Amniotic epithelial cell (primary cell): ENCODE measurements at regions not wholly inside any gene's neighbourhood (a gene's known extent, or its start where the extent isn't known, plus 50 kb on each side); places are given as distances from the start of the nearest gene placed in this dataset.

ENCODE experiments used
- DNase-seq: peaks from one replicate; pipeline ENCODE4 v3.0.0-alpha.2; 2010; ENCODE audit warnings: low read depth

DNA sequence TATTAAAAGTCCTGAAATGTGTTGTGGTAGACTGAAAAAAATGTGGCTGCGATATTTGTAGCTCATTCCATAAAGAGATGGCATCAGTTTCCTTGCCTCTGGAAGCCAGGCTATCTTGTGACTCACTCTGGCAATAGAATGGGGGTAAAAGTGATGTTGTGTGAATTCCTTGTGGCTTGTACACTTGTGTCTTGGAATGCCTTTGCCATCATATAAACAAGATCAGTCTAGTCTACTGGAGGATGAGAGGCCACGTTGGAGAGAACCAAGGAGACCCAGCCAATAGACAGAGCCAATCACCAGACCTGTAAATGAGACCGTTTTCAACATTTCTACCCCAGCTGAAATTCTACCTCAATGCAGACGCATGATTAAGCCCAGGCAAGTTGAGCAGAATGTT, 254.1 kb downstream of the TRIB2 start:
- DNase-seq: peak; percentile 79

DNA sequence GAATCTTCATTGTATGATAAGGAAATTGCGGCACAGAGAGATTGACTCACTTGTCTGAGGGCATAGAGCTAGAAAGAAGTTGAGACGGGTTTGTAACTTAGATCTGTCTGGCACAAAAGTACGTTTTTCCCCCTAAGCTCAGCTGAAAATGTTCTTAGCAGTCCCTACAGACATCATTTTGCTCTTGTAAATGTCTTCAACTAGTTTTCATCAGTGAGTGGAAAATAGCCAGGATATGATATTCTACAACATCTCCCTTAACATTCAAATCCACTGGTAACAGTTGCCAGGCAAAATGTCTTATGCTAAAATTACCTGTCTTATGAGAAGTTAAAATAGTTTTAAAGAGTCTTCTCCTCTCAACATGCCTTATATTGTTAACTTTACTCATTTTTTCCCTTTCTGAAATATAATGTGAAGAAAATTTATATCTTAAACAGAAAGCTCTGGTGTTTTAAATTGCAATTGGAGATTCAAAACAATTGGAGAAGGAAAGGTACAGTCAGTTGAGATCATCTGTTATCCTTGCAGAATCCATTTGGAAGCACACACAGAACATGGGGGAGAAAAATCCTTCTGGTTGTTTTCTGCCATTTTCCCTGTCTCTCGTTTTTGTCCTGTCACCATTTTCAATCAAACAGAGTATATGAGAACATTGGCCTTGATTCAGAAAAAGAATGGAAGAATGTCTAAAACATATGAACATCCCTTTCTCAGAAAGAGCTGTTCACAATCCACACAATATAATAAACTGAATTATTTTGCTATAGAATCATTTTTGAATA, 255.0 kb downstream of the TRIB2 start:
- DNase-seq: no peak

DNA sequence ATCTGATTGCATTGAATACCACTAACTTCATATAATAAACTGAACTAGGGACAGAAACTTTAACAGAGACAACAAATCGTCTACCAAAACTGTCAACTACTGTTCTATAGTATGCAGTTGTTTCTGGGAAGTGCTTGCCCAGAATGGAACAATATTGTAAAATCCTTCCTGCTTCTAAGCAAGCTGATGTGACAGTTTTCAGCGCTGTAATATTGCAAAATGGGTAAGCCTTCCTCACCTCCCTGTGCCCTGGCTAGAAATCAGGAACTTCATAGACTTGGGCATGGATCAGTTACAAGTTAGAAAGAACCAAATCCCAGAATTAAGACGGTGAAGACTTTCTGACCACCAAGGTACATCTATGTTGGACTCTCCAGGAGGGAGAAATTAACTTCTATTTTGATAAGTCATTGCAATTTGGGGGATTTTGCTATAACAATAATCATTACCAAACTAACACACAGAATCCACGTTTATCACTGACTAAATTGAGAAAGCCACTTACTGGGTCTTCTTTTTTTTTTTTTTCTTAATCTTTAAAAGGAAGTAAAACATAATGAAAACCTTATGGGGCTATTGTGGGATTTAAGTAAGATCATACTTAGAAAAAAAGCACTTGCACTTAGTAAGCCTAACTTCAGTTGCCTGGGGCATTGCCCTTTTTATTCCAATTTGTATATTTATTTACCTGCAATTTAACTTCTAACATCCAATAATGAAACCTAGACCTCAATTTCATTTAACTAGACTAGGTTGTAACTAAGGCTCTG, 261.5 kb downstream of the TRIB2 start:
- DNase-seq: no peak

- DNase-seq: peak; percentile 8
These were observed 262.3 kb downstream of the TRIB2 start for GRCh38 chr2:12979066-12979465.

- DNase-seq: no peak
These were observed 264.1 kb downstream of the TRIB2 start for GRCh38 chr2:12980817-12981216.

DNA sequence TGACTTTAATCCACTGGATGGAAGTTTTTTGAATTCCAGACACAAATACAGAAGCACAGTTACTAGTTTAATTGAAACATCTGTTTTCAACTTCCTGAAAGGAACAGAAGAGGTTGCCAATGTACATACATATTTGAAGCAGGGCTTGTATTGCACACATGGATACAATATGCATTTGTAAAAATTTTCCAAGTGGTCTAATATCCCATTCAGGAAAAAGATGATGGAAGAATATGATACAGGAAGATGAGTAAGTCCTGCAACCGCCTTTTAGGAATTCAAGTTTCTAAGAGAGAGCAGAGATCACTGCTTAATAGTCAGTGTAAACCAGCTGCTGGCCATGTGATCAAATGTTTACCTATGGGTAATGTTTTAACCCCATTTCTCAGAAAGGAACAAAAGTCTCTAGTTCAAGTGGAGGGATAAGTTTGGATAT, 265.4 kb downstream of the TRIB2 start:
- DNase-seq: no peak

- DNase-seq: no peak
These were observed 270.5 kb downstream of the TRIB2 start for GRCh38 chr2:12987246-12987645.

GRCh38 chr2:12988279-12988678, 271.5 kb downstream of the TRIB2 start:
- DNase-seq: no peak

DNA sequence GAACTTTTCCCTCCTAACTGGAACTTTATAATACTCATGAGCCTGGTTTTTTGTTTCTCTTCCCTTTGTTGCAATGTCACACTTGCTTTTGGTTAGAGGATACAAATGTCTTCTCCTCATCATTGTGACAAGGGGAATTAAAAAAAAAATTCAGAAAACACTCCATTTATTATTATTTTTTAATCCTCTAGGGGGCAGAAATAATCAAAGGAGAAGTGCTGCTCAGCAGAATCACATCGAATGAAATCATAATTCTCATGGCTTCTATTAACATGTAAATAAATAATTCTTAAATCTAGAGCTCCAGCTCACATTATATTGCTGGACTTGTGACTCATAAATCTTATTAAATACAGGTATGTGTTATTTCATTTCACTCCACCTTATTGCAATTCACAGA, 273.8 kb downstream of the TRIB2 start:
- no peak for DNase-seq

DNA sequence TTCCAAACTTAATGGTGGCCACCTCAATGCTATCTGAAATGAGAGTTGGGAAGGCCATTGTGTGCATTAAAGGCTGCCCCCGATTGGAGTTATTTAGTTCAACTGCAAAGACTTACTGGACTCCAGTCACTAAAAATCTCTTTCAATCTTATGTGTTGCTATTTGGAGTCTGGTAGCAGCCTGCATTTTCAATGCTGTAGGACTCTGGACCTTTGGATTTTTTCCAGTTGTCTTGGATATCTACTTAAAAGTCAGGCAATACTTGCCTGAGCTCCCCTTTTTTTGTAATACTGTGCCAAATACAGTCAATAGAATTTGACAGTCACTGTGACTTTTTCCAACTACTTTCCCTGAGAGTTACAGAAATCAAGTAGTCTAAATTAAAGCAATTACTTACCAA, 281.9 kb downstream of the TRIB2 start:
- DNase-seq: no peak

- DNase-seq: peak; percentile 28
These were observed 284.1 kb downstream of the TRIB2 start for GRCh38 chr2:13000664-13001363.

- no peak for DNase-seq
These were observed 284.7 kb downstream of the TRIB2 start for GRCh38 chr2:13001408-13001807.

DNA sequence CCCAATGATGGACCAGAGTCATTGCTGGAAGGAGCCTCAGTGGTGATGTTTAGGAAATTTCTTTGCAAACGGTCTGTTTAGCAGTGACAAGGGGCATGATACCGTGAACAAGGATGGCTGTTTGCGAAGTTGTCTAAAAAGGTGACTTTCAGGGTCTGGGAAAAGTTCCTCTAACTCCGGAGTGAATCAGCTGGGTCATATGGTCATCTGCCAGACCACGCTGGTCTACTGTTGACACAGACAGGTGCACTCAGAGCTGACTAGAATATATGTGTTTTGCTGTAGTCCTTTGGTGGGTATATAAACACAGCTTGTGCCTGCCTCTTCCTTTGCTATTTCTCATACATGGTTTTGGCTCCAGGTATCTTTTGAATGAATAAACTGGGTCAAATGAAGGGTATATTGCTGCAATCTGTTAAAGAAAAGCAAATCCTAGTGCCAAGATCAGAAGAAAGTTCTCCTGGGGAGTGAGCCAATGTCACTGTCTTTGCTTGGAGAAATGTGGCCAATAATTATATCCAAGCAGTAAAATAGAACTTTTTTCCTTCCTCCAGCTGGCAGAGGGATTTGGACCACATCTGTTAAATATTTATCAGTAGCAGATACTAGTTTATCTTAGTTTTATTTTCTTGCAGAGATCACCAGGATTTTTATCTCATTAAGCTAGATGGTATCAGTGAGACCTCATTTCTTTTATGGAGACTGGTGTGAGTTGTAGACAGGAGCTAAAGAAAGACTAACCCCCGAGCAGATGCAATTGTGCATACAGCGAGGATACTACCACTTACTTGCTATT, 286.0 kb downstream of the TRIB2 start:
- DNase-seq: no peak

GRCh38 chr2:13003500-13003899, 286.8 kb downstream of the TRIB2 start:
- DNase-seq: no peak

GRCh38 chr2:13005048-13005447, 288.3 kb downstream of the TRIB2 start:
- no peak for DNase-seq

DNA sequence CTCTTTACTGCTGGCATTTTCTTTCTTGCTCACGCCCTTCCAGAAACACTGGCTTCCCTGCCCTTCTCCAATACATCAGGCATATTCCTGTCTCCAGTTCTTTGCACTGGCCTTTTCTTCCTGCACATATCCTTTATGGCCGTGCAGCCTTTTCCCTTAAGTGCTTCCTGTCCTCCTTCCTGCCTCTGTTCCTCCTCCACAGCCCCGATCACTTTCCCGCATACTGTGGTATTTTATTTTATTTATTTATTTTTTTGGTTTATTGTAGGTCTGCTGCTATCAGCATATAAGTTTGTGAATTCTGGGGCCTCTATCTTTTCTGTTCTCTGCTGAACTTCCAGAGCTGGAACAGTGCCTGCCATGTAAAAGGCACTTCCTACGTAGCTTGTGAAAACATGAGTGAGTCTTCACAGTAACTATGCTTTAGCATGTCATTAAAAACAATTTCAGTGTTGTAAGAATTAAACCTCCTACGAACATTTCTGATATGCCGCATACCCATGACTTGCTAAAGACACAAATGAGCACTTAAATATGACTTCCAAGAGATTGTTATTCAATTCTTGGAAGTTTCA, 289.1 kb downstream of the TRIB2 start:
- DNase-seq: peak; percentile 12

DNA sequence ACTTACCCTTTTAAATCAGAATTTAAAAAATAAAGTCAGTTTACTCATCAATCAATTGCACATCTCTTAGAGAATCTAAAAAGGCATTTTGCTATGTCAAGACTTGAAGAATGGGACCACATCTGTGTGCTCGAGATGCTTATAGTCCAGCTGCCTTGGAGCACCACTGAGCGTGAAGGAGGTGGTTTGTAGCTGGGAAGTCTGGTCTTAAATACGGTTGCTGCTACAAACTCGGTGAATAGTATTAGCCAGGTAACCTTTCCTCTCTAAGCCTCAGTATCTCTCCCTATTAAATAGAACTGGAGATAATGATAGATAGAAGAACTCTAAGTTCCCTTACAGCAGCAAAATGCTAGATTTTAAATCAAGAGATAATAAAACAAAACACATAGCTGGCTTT, 289.7 kb downstream of the TRIB2 start:
- DNase-seq: no peak

GRCh38 chr2:13006829-13007717, 290.3 kb downstream of the TRIB2 start:
- peak; percentile 53 for DNase-seq

- peak; percentile 36 for DNase-seq
These were observed 292.4 kb downstream of the TRIB2 start for GRCh38 chr2:13009027-13009642.

DNA sequence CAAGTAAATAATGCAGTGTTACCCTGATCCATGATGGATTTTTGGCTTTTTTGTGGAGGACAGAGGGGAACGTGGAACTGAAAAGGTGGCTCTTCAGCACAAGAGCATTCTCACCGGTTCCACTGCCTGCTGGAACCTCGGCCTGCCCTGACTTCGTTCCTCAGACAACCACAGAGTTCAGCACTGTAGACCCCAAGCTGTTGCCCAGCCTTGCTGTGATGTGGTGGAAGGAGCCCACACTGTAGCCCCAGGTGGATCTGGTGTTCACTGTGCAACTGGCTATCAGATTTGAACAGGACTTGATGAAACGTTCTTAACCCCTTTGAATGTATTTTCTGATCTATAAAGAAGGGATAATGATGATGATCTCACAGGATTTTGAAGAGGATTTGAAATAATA, 293.5 kb downstream of the TRIB2 start:
- no peak for DNase-seq
